K562 (cell line): ENCODE measurements at regions not wholly inside any gene's neighbourhood (a gene's known extent, or its start where the extent isn't known, plus 50 kb on each side); places are given as distances from the start of the nearest gene placed in this dataset.

Source experiments
- ATAC-seq: fragments of 200-7000 bp; cut with Tn5 transposase; 3 replicates; pipeline ENCODE4 v1.9.1; 2020; ENCODE audit warnings: moderate library complexity
- BruUV-seq: library from RNA; stranded (reverse); fragments of 400-500 nt; replicated peaks from 2 replicates; lab custom pipeline; 2021; lab: Mats Ljungman, UMichigan
- CTCF ChIA-PET: fragments of 300-600 bp; formaldehyde crosslinking; extraction: SDS; loops from one replicate; lab custom pipeline; 2021; ENCODE audit warnings: low intra/inter-chr PET ratio; lab: Yijun Ruan, JAX
- POLR2A ChIA-PET: fragments of 300-600, 350-650 bp; sonication (Branson Sonifier 250); formaldehyde crosslinking; extraction: SDS; loops from one replicate; lab custom pipeline; 2021; ENCODE audit warnings: antibody characterized with exemption, inconsistent platforms; lab: Yijun Ruan, JAX
- DNase-seq, 4 experiments: peaks; one replicate each; pipeline versions ENCODE4 v3.0.0 to v3.0.0-alpha.2; 2011 to 2018; ENCODE audit warnings: low spot score in 3 of 4, mixed read lengths in 3 of 4; ENCODE audit errors: extremely low read depth in 1 of 4
- FAIRE-seq: peaks from 2 replicates; lab custom pipeline; 2011; peaks lifted over from hg19 to GRCh38; lab: Jason Lieb, UNC
- H2AFZ ChIP-seq: 2 replicates; pipeline ENCODE4 v1.6.0; 2011; ENCODE audit warnings: low read depth, low read length, control low read depth, inconsistent platforms
- H3K27ac ChIP-seq: fragments of 200-600 bp; 3 replicates; pipeline ENCODE4 v1.8.0; 2011; ENCODE audit warnings: low read depth, mild to moderate bottlenecking, control low read depth, inconsistent platforms, low read length, moderate library complexity, mixed read lengths; ENCODE audit errors: extremely low read depth
- H3K27me3 ChIP-seq, 2 experiments: fragments of 300-600 bp in 1 of 2; 2 replicates in 1 of 2; 3 replicates in 1 of 2; pipeline versions ENCODE4 v1.6.0 to v1.8.0; 2011; ENCODE audit warnings: inconsistent platforms in 2 of 2, low read length in 2 of 2, mild to moderate bottlenecking in 1 of 2, mixed read lengths in 1 of 2, moderate library complexity in 1 of 2; ENCODE audit not compliant: control insufficient read depth in 2 of 2, insufficient read depth in 2 of 2
- H3K36me3 ChIP-seq: fragments of 300-600 bp; 3 replicates; pipeline ENCODE4 v1.8.0; 2011; ENCODE audit warnings: mild to moderate bottlenecking, low read length, inconsistent platforms; ENCODE audit not compliant: control insufficient read depth, insufficient read depth
- H3K4me1 ChIP-seq, 2 experiments: fragments of 200-600 bp in 1 of 2; replicated peaks in 1 of 2; 2 replicates in 1 of 2; 3 replicates in 1 of 2; pipeline versions ENCODE4 v1.5.1 to v1.8.0; 2011; ENCODE audit warnings: inconsistent platforms in 2 of 2, low read length in 2 of 2, mild to moderate bottlenecking in 1 of 2, mixed read lengths in 1 of 2, moderate library complexity in 1 of 2; ENCODE audit not compliant: control insufficient read depth in 2 of 2, insufficient read depth in 2 of 2
- H3K4me2 ChIP-seq: 2 replicates; pipeline ENCODE4 v1.6.1; 2011; ENCODE audit warnings: low read length, control low read depth, inconsistent platforms, mixed read lengths; ENCODE audit not compliant: insufficient read depth
- H3K4me3 ChIP-seq: fragments of 200-600 bp; sonication (generic), shearing (Covaris generic); 2 replicates; pipeline ENCODE4 v1.5.1; 2016; ENCODE audit warnings: control low read depth, inconsistent platforms
- H3K79me2 ChIP-seq: fragments of 200-600 bp; 3 replicates; pipeline ENCODE4 v1.8.0; 2011; ENCODE audit warnings: low read length, inconsistent platforms; ENCODE audit not compliant: control insufficient read depth, insufficient read depth
- H3K9ac ChIP-seq, 2 experiments: 2 replicates each; pipeline versions ENCODE4 v1.6.0 to v1.6.1; 2011; ENCODE audit warnings: low read depth in 2 of 2, low read length in 2 of 2, control low read depth in 1 of 2, inconsistent platforms in 1 of 2, mild to moderate bottlenecking in 1 of 2, mixed read lengths in 1 of 2; ENCODE audit not compliant: insufficient read depth in 1 of 2
- H3K9me1 ChIP-seq: one replicate; pipeline ENCODE4 v1.6.0; 2011; ENCODE audit warnings: inconsistent platforms, mild to moderate bottlenecking, low read length, moderate library complexity; ENCODE audit not compliant: control insufficient read depth, insufficient read depth
- H3K9me3 ChIP-seq: replicated peaks from 2 replicates; pipeline ENCODE4 v1.5.1; 2011; ENCODE audit warnings: low read depth, low read length, inconsistent platforms; ENCODE audit not compliant: control insufficient read depth, insufficient read depth
- H4K20me1 ChIP-seq: replicated peaks from 2 replicates; pipeline ENCODE4 v1.6.1; 2011; ENCODE audit warnings: low read length, inconsistent platforms, mixed read lengths; ENCODE audit not compliant: control insufficient read depth, insufficient read depth
- HDAC2 ChIP-seq: fragments of 450-650 bp; IDR thresholded peaks from 2 replicates; pipeline ENCODE4 v1.6.1; 2016; ENCODE audit warnings: mild to moderate bottlenecking
- LARP7 ChIP-seq: fragments of 450-650 bp; IDR thresholded peaks from 2 replicates; pipeline ENCODE4 v1.6.1; 2016
- RERE ChIP-seq: sonication (generic); formaldehyde crosslinking; IDR thresholded peaks from 2 replicates; pipeline ENCODE4 v1.8.0; 2023; ENCODE audit warnings: missing genetic modification reagents, mild to moderate bottlenecking, borderline replicate concordance
- SMARCA5 ChIP-seq: fragments of 450-650 bp; IDR thresholded peaks from 2 replicates; pipeline ENCODE4 v1.6.1; 2016
- SMC3 ChIP-seq: conservative IDR thresholded peaks from 2 replicates; pipeline ENCODE4 v1.6.1; 2011; ENCODE audit warnings: low read depth, low read length, improper control_type of control experiment; ENCODE audit not compliant: insufficient read depth
- ZFP30 ChIP-seq: fragments of 250-450 bp; sonication (Bioruptor Pico); IDR thresholded peaks from 2 replicates; pipeline ENCODE4 v1.8.0; 2022; ENCODE audit warnings: moderate library complexity, mild to moderate bottlenecking, inconsistent platforms, borderline replicate concordance
- ZNF184 ChIP-seq: sonication (generic); formaldehyde crosslinking; IDR thresholded peaks from 2 replicates; pipeline ENCODE4 v1.5.0; 2020; ENCODE audit warnings: missing genetic modification reagents
- WGBS: fragments of 100-300 bp; shearing (Covaris generic); methylation state at CpG from one replicate; pipeline ENCODE4 v1.1.6; 2016; ENCODE audit warnings: low coverage, mixed read lengths; ENCODE audit not compliant: insufficient coverage; ENCODE audit errors: missing lambda C conversion rate; 5-methylcytosine and 5-hydroxymethylcytosine counted together
- in situ Hi-C: fragments of 300-500 bp; cut with MboI; formaldehyde crosslinking; loops from 4 replicates; pipeline ENCODE4 v1.15.0; 2018; ENCODE audit warnings: inconsistent platforms, mixed read lengths
- intact Hi-C: fragments of 100-400 bp; cut with micrococcal nuclease; formaldehyde crosslinking; loops from 2 replicates; pipeline ENCODE4 v1.14.2; 2022
- TF ChIP-seq, protein P1 (sequence below): fragments of 250-450 bp; sonication (Bioruptor Pico); IDR thresholded peaks from 2 replicates; pipeline ENCODE4 v1.8.0; 2021; ENCODE audit warnings: moderate library complexity, mild to moderate bottlenecking, inconsistent platforms
- TF ChIP-seq, protein P2 (sequence below): fragments of 250-450 bp; sonication (Bioruptor Pico); IDR thresholded peaks from 2 replicates; pipeline ENCODE4 v1.8.0; 2022; ENCODE audit warnings: moderate library complexity, mild to moderate bottlenecking, inconsistent platforms

DNA sequence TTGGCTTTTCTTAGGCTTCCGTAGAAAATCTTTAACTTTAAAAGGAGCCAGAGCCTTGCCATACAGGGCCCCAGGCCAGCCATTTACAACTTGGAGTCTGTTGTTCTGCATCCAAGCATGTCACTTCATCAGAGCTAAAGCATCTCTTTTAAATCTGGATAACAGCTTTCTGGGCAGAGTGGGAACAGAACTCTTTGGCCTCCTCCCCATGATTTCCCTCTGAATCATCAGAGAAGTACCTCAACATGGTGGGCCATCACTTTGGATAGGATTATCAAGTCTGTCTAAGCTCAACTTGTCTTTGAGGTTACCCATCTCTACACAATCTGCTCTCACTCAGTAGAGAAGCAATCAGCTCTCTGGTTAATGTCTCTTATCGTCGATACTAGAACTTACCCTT, 170.9 kb downstream of the SLC6A15 start (continued):
- no peak for TF ChIP-seq RERE (CRISPR knock-in tag)
- no peak for TF ChIP-seq LARP7
- no peak for TF ChIP-seq HDAC2

DNA sequence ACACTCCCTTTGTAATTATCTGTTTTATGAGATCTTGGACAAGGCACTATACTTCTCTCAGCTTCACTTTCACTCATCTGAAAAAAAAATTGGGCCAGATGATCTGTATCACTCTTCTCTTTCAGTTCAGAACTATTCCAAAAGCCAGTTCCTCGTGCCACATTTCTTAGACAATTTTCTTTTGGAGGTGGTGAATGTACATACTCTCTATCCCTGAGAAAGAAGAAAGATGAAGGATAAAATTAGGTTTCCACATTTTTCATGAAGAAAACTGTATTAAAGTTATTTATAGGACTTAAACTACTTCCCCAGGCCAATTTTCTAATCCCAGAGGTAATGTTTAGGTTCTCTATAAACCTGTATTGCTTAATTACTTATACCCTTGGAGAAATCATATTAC, 171.6 kb downstream of the SLC6A15 start:
- Histone ChIP-seq H3K4me1 (no peaks in the 10 kb centered on the region), H3K9ac (no peak overlapping the region), H3K27ac (no peak overlapping the region), H3K9me1 (no peaks in the 10 kb centered on the region), H3K9me3 (no peaks in the 10 kb centered on the region), H3K36me3 (no peaks in the 10 kb centered on the region), H4K20me1 (no peaks in the 10 kb centered on the region), H2AFZ (no peak overlapping the region), H3K4me2 (no peak overlapping the region), H3K4me3 (no peak overlapping the region), H3K27me3 (no peaks in the 10 kb centered on the region), H3K79me2 (no peaks in the 10 kb centered on the region)
- 0% methylated on average over 1 of the region's 1 CpG for WGBS
- no peak for ATAC-seq
- no peak for TF ChIP-seq ZNF184 (CRISPR knock-in tag)
- TF ChIP-seq, protein P1, sequence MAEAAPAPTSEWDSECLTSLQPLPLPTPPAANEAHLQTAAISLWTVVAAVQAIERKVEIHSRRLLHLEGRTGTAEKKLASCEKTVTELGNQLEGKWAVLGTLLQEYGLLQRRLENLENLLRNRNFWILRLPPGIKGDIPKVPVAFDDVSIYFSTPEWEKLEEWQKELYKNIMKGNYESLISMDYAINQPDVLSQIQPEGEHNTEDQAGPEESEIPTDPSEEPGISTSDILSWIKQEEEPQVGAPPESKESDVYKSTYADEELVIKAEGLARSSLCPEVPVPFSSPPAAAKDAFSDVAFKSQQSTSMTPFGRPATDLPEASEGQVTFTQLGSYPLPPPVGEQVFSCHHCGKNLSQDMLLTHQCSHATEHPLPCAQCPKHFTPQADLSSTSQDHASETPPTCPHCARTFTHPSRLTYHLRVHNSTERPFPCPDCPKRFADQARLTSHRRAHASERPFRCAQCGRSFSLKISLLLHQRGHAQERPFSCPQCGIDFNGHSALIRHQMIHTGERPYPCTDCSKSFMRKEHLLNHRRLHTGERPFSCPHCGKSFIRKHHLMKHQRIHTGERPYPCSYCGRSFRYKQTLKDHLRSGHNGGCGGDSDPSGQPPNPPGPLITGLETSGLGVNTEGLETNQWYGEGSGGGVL (CRISPR knock-in tag), result no peak
- TF ChIP-seq SMC3, result no peak
- TF ChIP-seq ZFP30 (CRISPR knock-in tag), result no peak
- TF ChIP-seq, protein P2, sequence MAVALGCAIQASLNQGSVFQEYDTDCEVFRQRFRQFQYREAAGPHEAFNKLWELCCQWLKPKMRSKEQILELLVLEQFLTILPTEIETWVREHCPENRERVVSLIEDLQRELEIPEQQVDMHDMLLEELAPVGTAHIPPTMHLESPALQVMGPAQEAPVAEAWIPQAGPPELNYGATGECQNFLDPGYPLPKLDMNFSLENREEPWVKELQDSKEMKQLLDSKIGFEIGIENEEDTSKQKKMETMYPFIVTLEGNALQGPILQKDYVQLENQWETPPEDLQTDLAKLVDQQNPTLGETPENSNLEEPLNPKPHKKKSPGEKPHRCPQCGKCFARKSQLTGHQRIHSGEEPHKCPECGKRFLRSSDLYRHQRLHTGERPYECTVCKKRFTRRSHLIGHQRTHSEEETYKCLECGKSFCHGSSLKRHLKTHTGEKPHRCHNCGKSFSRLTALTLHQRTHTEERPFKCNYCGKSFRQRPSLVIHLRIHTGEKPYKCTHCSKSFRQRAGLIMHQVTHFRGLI, result no peak
- TF ChIP-seq SMARCA5, result no peak
- ChIA-PET CTCF (no interaction called here), POLR2A (no interaction called here)
- FAIRE-seq, result no peak
- no TSS peak for BruUV-seq
- no peak for DNase-seq
- intact Hi-C loops, result no loop called here
- in situ Hi-C loops, result no loop called here
